ENCODE measurements at regions not wholly inside any gene's neighbourhood (a gene's known extent, or its start where the extent isn't known, plus 50 kb on each side); places are given as distances from the start of the nearest gene placed in this dataset.

DNA sequence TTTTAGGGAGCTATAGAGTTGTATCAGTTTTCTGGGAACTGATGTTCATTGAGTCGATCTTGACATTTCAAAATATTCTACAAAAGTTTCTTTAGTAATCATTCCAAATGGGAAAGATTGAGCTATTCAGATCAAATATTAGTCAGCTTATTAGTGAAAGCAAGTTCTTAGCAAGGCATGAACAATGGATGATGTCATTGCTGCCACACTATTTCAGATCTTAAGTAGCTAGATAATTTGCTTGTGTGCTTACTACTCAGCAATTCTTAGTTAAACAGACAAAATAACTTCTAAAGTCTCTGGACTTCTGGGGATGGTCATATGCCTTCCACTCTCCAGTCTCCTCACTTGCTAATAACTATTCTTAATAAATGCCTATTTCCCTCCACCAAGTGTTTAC lies 69.0 kb upstream of the CDH8 start:
- H3K4me2 ChIP-seq (ENCODE audit: insufficient read depth, low read length), result no peak overlapping the region
- H3K27me3 ChIP-seq (ENCODE audit: insufficient read depth, low read length), result no peaks in the 10 kb centered on the region
- H4K20me1 ChIP-seq (ENCODE audit: insufficient read depth, low read length), result no peaks in the 10 kb centered on the region
- no peaks in the 10 kb centered on the region for H3K79me2 ChIP-seq (ENCODE audit: insufficient read depth, low read length)
- no peak overlapping the region for H2AFZ ChIP-seq (ENCODE audit: low read length)
- H3K36me3 ChIP-seq (ENCODE audit: insufficient read depth, low read length), result no peaks in the 10 kb centered on the region
- H3K4me1 ChIP-seq (ENCODE audit: insufficient read depth, low read length), result no peaks in the 10 kb centered on the region
- H3K4me3 ChIP-seq (ENCODE audit: insufficient read depth, low read length), result no peak overlapping the region
- H3K9me3 ChIP-seq (ENCODE audit: low read depth, low read length), result no peaks in the 10 kb centered on the region
- H3K27ac ChIP-seq (ENCODE audit: low read depth, low read length), result no peak overlapping the region
- TF ChIP-seq, protein P1, sequence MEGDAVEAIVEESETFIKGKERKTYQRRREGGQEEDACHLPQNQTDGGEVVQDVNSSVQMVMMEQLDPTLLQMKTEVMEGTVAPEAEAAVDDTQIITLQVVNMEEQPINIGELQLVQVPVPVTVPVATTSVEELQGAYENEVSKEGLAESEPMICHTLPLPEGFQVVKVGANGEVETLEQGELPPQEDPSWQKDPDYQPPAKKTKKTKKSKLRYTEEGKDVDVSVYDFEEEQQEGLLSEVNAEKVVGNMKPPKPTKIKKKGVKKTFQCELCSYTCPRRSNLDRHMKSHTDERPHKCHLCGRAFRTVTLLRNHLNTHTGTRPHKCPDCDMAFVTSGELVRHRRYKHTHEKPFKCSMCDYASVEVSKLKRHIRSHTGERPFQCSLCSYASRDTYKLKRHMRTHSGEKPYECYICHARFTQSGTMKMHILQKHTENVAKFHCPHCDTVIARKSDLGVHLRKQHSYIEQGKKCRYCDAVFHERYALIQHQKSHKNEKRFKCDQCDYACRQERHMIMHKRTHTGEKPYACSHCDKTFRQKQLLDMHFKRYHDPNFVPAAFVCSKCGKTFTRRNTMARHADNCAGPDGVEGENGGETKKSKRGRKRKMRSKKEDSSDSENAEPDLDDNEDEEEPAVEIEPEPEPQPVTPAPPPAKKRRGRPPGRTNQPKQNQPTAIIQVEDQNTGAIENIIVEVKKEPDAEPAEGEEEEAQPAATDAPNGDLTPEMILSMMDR (IDR thresholded peaks at IDR 0.05; ENCODE audit: extremely low read depth, low read depth, low read length), result no peak
- DNase-seq (ENCODE audit: insufficient read length, low spot score, missing footprints), result no peak

DNA sequence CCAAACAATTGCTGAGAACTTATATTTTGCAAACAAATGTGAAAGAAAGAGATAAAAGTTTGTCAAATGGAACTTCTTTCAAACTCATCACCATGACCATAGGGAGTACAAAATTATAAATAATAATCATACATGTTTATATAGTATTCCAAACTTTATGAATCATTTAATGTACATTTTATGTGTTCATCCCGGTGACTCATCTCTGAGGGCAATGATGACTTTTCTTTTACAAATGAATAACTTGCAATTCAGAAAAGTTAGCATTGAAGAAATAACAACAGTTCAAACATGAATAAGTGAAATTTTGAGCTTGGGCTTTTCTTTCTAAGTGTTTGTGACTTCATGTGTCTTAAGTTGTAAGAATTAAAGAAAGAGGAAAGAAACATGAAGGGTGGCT lies 66.3 kb upstream of the CDH8 start:
- H3K9me3 ChIP-seq (ENCODE audit: low read depth, low read length), result no peaks in the 10 kb centered on the region
- no peaks in the 10 kb centered on the region for H4K20me1 ChIP-seq (ENCODE audit: insufficient read depth, low read length)
- H3K4me1 ChIP-seq (ENCODE audit: insufficient read depth, low read length), result no peaks in the 10 kb centered on the region
- no peaks in the 10 kb centered on the region for H3K36me3 ChIP-seq (ENCODE audit: insufficient read depth, low read length)
- H3K4me2 ChIP-seq (ENCODE audit: insufficient read depth, low read length), result no peak overlapping the region
- no peak for DNase-seq (ENCODE audit: insufficient read length, low spot score, missing footprints)
- H3K27ac ChIP-seq (ENCODE audit: low read depth, low read length), result no peak overlapping the region
- TF ChIP-seq, protein P1 (IDR thresholded peaks at IDR 0.05; ENCODE audit: extremely low read depth, low read depth, low read length), result no peak
- H3K27me3 ChIP-seq (ENCODE audit: insufficient read depth, low read length), result no peaks in the 10 kb centered on the region
- H2AFZ ChIP-seq (ENCODE audit: low read length), result no peak overlapping the region
- no peaks in the 10 kb centered on the region for H3K79me2 ChIP-seq (ENCODE audit: insufficient read depth, low read length)
- H3K4me3 ChIP-seq (ENCODE audit: insufficient read depth, low read length), result no peak overlapping the region

DNA sequence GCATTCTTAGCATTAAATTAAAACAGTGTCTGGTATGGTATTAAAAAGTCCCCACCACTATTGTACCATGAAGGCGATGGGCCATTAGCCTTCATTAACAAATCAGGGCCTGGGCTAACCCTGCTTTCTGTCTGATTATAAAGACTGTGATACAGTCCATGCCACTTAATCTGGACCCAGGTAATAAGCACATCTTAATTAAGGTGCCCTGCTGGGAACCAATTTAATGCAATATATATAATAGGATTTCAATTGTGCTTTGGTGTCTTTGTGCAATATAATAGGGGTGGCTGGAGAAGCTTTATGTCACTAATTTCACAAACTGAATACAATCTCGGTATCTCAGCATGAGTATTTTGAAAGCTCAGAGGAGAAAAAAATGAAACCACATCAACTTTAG lies 64.4 kb upstream of the CDH8 start:
- Histone ChIP-seq H3K4me3 (ENCODE audit: insufficient read depth, low read length) (no peak overlapping the region), H3K27me3 (ENCODE audit: insufficient read depth, low read length) (no peaks in the 10 kb centered on the region), H4K20me1 (ENCODE audit: insufficient read depth, low read length) (no peaks in the 10 kb centered on the region), H3K9me3 (ENCODE audit: low read depth, low read length) (no peaks in the 10 kb centered on the region), H3K4me2 (ENCODE audit: insufficient read depth, low read length) (no peak overlapping the region), H3K27ac (ENCODE audit: low read depth, low read length) (no peak overlapping the region), H2AFZ (ENCODE audit: low read length) (no peak overlapping the region), H3K79me2 (ENCODE audit: insufficient read depth, low read length) (no peaks in the 10 kb centered on the region), H3K36me3 (ENCODE audit: insufficient read depth, low read length) (no peaks in the 10 kb centered on the region), H3K4me1 (ENCODE audit: insufficient read depth, low read length) (no peaks in the 10 kb centered on the region)
- no peak for DNase-seq (ENCODE audit: insufficient read length, low spot score, missing footprints)
- TF ChIP-seq, protein P1 (IDR thresholded peaks at IDR 0.05; ENCODE audit: extremely low read depth, low read depth, low read length), result no peak

DNA sequence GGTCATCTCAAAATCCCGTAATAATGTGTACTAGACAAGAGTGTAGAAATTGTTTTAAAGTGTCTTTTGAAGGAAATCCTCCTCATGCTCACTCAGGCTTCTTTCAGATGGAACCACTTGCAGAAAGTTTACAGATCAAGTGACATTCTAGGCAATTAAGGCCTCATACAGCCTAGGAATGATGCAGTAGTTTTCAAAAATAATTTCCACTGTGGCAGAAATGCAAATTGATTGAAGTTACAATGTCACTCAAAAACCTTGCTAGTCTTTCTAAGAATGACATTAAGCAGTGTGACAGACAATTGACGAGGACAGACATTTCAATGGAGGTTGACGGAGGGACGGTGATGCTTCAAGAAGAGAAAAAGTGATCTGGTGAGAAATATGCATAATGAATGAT lies 53.5 kb upstream of the CDH8 start:
- TF ChIP-seq, protein P1 (IDR thresholded peaks at IDR 0.05; ENCODE audit: extremely low read depth, low read depth, low read length), result no peak
- no peaks in the 10 kb centered on the region for H4K20me1 ChIP-seq (ENCODE audit: insufficient read depth, low read length)

More for the DNA sequence above, 53.5 kb upstream of the CDH8 start:
- no peaks in the 10 kb centered on the region for H3K27me3 ChIP-seq (ENCODE audit: insufficient read depth, low read length)
- H3K27ac ChIP-seq (ENCODE audit: low read depth, low read length), result no peak overlapping the region
- H3K79me2 ChIP-seq (ENCODE audit: insufficient read depth, low read length), result no peaks in the 10 kb centered on the region
- H3K4me3 ChIP-seq (ENCODE audit: insufficient read depth, low read length), result no peak overlapping the region
- H3K4me1 ChIP-seq (ENCODE audit: insufficient read depth, low read length), result no peaks in the 10 kb centered on the region
- no peak for DNase-seq (ENCODE audit: insufficient read length, low spot score, missing footprints)
- H2AFZ ChIP-seq (ENCODE audit: low read length), result no peak overlapping the region
- no peaks in the 10 kb centered on the region for H3K9me3 ChIP-seq (ENCODE audit: low read depth, low read length)
- no peaks in the 10 kb centered on the region for H3K36me3 ChIP-seq (ENCODE audit: insufficient read depth, low read length)
- no peak overlapping the region for H3K4me2 ChIP-seq (ENCODE audit: insufficient read depth, low read length)

All from osteoblast (primary cell).